Stomach (tissue), 8 donors: ENCODE measurements at regions not wholly inside any gene's neighbourhood (a gene's known extent, or its start where the extent isn't known, plus 50 kb on each side); places are given as distances from the start of the nearest gene placed in this dataset.

ENCODE experiments used
- DNase-seq, 2 donors: peaks; one replicate each; pipeline versions ENCODE4 v3.0.0 to v3.0.0-alpha.2; 2013 to 2019
- H3K27ac ChIP-seq, 5 donors: fragments of 200-600 bp in 4 of 5; sonication (generic) in 4 of 5; one replicate each; pipeline ENCODE4 v1.5.1; 2013 to 2019; ENCODE audit warnings: mild to moderate bottlenecking in 1 of 5, moderate library complexity in 1 of 5
- H3K27me3 ChIP-seq, 3 donors: fragments of 200-600 bp; sonication (generic); one replicate each; pipeline ENCODE4 v1.5.1; 2017 to 2019; ENCODE audit warnings: mixed run types in 1 of 3
- H3K36me3 ChIP-seq, 4 donors: fragments of 200-600 bp; sonication (generic); 1 replicate in 3 of 4; 2 replicates in 1 of 4; pipeline ENCODE4 v1.5.1; 2016 to 2019
- H3K4me1 ChIP-seq, 4 donors: fragments of 200-600 bp; sonication (generic); one replicate each; pipeline ENCODE4 v1.5.1; 2016 to 2019
- H3K4me3 ChIP-seq, 4 donors: fragments of 200-600 bp; sonication (generic) in 3 of 4; one replicate each; pipeline ENCODE4 v1.5.1; 2016 to 2019; ENCODE audit warnings: mild to moderate bottlenecking in 1 of 4
- H3K9me3 ChIP-seq, 4 donors: fragments of 200-600 bp; sonication (generic); one replicate each; pipeline ENCODE4 v1.5.1; 2016 to 2019
- EP300 ChIP-seq: sonication (generic); formaldehyde crosslinking; IDR thresholded peaks from one replicate; pipeline ENCODE4 v1.6.1; 2017; ENCODE audit warnings: antibody characterized with exemption
- POLR2A ChIP-seq, 4 donors: fragments of 450-650 bp; IDR thresholded peaks; one replicate each; pipeline ENCODE4 v1.6.1; 2016; ENCODE audit warnings: antibody characterized with exemption in 4 of 4, control low read depth in 2 of 4, mild to moderate bottlenecking in 1 of 4, moderate library complexity in 1 of 4
- POLR2AphosphoS5 ChIP-seq, 3 donors: sonication (generic); formaldehyde crosslinking; IDR thresholded peaks; one replicate each; pipeline ENCODE4 v1.6.1; 2016; ENCODE audit warnings: antibody characterized with exemption in 3 of 3
- WGBS, 5 donors: extraction: QIAGEN DNeasy Blood & Tissue Kit in 3 of 5; methylation state at CpG; one replicate each; pipeline versions ENCODE4 v1.1.5 to v1.1.7; 2013 to 2018; 5-methylcytosine and 5-hydroxymethylcytosine counted together
- intact Hi-C: fragments of 100-400 bp; cut with DNase I; formaldehyde crosslinking; loops from one replicate; pipeline ENCODE4 v1.15.1; 2023; ENCODE audit warnings: low total_unique reads
- TF ChIP-seq, protein P1 (sequence below), 7 experiments: fragments of 450-650 bp in 4 of 7; fragments of 200-600 bp in 3 of 7; sonication (generic) in 3 of 7; IDR thresholded peaks; one replicate each; pipeline ENCODE4 v1.5.1; 2016 to 2019; ENCODE audit warnings: antibody characterized with exemption in 7 of 7, control low read depth in 2 of 7, mild to moderate bottlenecking in 1 of 7
- donor health status: healthy with polysubstance abuse.
- donor health status: Bipolar disorder and iron deficiency.
- donor health status: healthy.

DNA sequence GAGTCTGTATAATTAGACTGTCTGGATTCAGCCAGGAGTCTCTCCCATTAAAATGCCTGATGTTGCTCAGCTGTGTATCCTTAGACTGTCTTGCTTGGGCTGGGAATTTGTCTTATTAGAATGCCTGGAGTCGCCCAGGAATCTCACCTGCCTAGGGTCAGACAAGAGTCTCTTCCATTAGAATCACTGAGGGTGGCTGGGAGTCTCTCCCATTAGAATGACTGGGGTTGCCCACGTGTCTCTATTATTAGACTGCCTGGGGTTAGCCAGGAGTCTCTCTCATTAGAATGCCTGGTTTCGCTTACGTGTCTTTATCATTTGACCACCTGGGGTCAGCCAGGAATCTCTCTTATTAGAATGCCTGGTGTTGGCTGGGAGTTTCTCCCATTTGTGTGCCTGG lies 1450.0 kb downstream of the UQCRFS1 start:
- intact Hi-C loops: no loop called here
- no peak for TF ChIP-seq POLR2A (IDR thresholded peaks at IDR 0.05)
- TF ChIP-seq POLR2AphosphoS5 (IDR thresholded peaks at IDR 0.05): no peak
- TF ChIP-seq, protein P1, sequence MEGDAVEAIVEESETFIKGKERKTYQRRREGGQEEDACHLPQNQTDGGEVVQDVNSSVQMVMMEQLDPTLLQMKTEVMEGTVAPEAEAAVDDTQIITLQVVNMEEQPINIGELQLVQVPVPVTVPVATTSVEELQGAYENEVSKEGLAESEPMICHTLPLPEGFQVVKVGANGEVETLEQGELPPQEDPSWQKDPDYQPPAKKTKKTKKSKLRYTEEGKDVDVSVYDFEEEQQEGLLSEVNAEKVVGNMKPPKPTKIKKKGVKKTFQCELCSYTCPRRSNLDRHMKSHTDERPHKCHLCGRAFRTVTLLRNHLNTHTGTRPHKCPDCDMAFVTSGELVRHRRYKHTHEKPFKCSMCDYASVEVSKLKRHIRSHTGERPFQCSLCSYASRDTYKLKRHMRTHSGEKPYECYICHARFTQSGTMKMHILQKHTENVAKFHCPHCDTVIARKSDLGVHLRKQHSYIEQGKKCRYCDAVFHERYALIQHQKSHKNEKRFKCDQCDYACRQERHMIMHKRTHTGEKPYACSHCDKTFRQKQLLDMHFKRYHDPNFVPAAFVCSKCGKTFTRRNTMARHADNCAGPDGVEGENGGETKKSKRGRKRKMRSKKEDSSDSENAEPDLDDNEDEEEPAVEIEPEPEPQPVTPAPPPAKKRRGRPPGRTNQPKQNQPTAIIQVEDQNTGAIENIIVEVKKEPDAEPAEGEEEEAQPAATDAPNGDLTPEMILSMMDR (IDR thresholded peaks at IDR 0.05): no peak
- TF ChIP-seq EP300: no peak
- H3K4me3 ChIP-seq: no peak overlapping the region
- no peaks in the 10 kb centered on the region for H3K4me1 ChIP-seq
- H3K36me3 ChIP-seq: no peaks in the 10 kb centered on the region
- H3K27me3 ChIP-seq: no peaks in the 10 kb centered on the region
- peaks cover 12 to 99% (median 62%) of the 10 kb centered on the region in 4 donors for H3K9me3 ChIP-seq
- H3K27ac ChIP-seq: no peak overlapping the region
- no peak for DNase-seq
- WGBS, 5 donors: 68 to 86% (median 76%) methylated on average over 4 of the region's 4 CpGs

DNA sequence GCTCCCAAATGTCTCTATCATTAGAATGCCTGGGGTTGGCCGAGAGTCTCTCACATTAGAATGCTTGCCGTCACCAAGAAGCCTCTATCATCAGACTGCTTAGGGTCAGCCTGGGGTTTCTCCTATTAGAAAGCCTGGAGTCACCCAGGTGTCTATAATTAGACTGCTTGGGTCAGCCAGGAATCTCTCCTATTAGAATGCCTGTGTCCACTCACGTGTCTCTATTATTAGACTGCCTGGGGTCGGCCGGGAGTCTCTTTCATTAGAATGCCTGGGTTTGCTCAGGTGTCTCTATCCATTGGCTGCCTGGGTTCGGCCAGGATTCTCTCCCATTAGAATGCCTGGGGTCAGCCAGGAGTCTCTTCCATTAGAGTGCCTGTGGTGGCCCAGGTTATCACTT lies 1453.1 kb downstream of the UQCRFS1 start:
- Histone ChIP-seq H3K4me1 (no peaks in the 10 kb centered on the region), H3K27me3 (no peaks in the 10 kb centered on the region), H3K9me3 (peaks cover 6 to 74% (median 34%) of the 10 kb centered on the region in 4 donors), H3K36me3 (no peaks in the 10 kb centered on the region), H3K4me3 (no peak overlapping the region), H3K27ac (no peak overlapping the region)
- TF ChIP-seq POLR2AphosphoS5 (IDR thresholded peaks at IDR 0.05) (no peak), POLR2A (IDR thresholded peaks at IDR 0.05) (no peak), EP300 (no peak)
- TF ChIP-seq, protein P1 (IDR thresholded peaks at IDR 0.05): no peak
- 84 to 94% (median 89%) methylated on average over 5 to 6 of the region's 6 CpGs for WGBS, 5 donors
- DNase-seq: no peak
- intact Hi-C loops: no loop called here

DNA sequence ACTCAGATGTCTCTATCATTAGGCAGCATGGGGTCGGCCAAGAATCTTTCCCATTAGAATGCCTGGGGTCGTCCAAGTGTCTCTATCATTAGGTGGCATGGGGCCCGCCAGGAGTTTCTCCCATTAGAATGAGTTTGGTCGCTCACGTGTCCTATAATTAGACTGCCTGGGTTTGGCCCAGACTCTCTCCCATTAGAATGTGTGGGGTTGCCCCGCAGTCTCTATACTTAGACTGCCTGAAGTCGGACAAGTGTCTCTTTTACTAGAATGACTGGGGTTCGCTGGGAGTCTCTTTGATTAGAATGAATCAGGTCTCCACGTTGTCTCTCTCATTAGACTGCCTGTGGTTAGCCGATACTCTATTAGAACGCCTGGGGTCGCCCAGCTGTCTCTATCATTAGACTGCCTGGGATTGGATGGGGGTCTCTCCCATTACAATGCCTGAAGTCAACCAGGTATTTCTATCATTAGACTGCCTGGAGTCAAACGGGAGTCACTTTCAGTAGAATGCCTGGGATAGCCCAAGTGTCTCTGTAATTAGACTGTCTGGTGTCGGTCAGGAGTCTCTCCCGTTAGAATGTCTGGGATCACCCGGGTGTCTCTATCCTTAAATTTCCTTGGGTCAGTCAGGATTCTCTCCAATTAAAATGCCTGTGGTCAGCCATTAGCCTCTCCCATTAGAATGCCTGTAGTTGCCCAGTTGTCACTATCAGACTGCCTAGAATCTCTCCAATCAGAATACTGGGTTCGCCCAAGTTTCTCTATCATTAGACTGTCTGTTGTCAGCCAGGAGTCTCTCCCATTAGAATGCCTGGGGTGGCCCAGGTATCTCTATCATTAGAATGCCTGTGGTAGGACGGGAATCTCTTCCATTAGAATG lies 1454.1 kb downstream of the UQCRFS1 start:
- H3K4me1 ChIP-seq: no peaks in the 10 kb centered on the region
- no peak for DNase-seq
- WGBS, 5 donors: 77 to 89% (median 82%) methylated on average over 18 of the region's 18 CpGs
- intact Hi-C loops: no loop called here
- H3K4me3 ChIP-seq: no peak overlapping the region
- H3K27ac ChIP-seq: no peak overlapping the region
- H3K36me3 ChIP-seq: no peaks in the 10 kb centered on the region
- H3K9me3 ChIP-seq: peaks cover 6 to 64% (median 29%) of the 10 kb centered on the region in 4 donors
- TF ChIP-seq POLR2AphosphoS5 (IDR thresholded peaks at IDR 0.05): no peak
- no peak for TF ChIP-seq POLR2A (IDR thresholded peaks at IDR 0.05)
- no peak for TF ChIP-seq EP300
- TF ChIP-seq, protein P1 (IDR thresholded peaks at IDR 0.05): no peak
- H3K27me3 ChIP-seq: no peaks in the 10 kb centered on the region

DNA sequence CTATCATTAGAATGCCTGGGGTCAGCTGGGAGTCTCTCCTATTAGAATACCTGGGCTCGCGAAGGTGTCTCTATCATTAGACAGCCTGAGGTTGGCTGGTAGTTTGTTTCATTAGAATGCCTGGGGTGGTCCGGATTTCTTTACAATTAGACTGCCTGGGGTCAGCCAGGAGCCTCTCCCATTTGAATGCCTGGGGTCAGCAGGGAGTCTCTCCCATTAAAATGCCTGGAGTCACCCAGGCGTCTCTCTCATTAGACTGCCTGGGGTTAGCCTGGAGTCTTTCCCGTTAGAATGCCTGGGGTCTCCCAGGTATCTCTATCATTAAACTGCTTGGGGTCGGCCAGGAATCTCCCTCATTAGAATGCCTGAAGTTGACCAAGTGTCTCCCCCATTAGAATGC lies 1458.3 kb downstream of the UQCRFS1 start:
- Histone ChIP-seq H3K9me3 (peaks cover 0 to 36% (median under 1%) of the 10 kb centered on the region in 4 donors), H3K27ac (no peak overlapping the region), H3K27me3 (no peaks in the 10 kb centered on the region), H3K4me1 (no peaks in the 10 kb centered on the region), H3K36me3 (no peaks in the 10 kb centered on the region), H3K4me3 (no peak overlapping the region)
- DNase-seq: no peak
- intact Hi-C loops: no loop called here
- TF ChIP-seq EP300 (no peak), POLR2AphosphoS5 (IDR thresholded peaks at IDR 0.05) (no peak), POLR2A (IDR thresholded peaks at IDR 0.05) (no peak)
- TF ChIP-seq, protein P1 (IDR thresholded peaks at IDR 0.05): no peak
- 43 to 65% (median 58%) methylated on average over 6 of the region's 6 CpGs for WGBS, 5 donors
